ENCODE measurements at regions not wholly inside any gene's neighbourhood (a gene's known extent, or its start where the extent isn't known, plus 50 kb on each side); places are given as distances from the start of the nearest gene placed in this dataset.

GRCh38 chr1:209029737-209030136 lies 553.8 kb upstream of the CAMK1G start:
- TF ChIP-seq, protein P1, sequence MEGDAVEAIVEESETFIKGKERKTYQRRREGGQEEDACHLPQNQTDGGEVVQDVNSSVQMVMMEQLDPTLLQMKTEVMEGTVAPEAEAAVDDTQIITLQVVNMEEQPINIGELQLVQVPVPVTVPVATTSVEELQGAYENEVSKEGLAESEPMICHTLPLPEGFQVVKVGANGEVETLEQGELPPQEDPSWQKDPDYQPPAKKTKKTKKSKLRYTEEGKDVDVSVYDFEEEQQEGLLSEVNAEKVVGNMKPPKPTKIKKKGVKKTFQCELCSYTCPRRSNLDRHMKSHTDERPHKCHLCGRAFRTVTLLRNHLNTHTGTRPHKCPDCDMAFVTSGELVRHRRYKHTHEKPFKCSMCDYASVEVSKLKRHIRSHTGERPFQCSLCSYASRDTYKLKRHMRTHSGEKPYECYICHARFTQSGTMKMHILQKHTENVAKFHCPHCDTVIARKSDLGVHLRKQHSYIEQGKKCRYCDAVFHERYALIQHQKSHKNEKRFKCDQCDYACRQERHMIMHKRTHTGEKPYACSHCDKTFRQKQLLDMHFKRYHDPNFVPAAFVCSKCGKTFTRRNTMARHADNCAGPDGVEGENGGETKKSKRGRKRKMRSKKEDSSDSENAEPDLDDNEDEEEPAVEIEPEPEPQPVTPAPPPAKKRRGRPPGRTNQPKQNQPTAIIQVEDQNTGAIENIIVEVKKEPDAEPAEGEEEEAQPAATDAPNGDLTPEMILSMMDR (conservative IDR thresholded peaks at IDR 0.05 in 1 of 2, IDR thresholded peaks at IDR 0.05 in 1 of 2; ENCODE audit: extremely low read depth in 1 of 2, insufficient read depth in 1 of 2, low read depth in 1 of 2, low read length in 2 of 2): peak; percentile 15 to 35
- no peak for TF ChIP-seq EZH2 (IDR thresholded peaks at IDR 0.05; ENCODE audit: borderline replicate concordance, low read length)
